DMS79 treated with DMSO at 0.1 percent for 48 hours (cell line): ENCODE measurements at regions not wholly inside any gene's neighbourhood (a gene's known extent, or its start where the extent isn't known, plus 50 kb on each side); places are given as distances from the start of the nearest gene placed in this dataset.
"Not testable (repeated sequence)": the region's sequence is repeated elsewhere in the genome, so short reads cannot be mapped to it uniquely, and the experiment has no call there.

Experiments used
- DNase-seq: peaks from one replicate; lab custom pipeline; 2025; lab: John Stamatoyannopoulos, UW

DNA sequence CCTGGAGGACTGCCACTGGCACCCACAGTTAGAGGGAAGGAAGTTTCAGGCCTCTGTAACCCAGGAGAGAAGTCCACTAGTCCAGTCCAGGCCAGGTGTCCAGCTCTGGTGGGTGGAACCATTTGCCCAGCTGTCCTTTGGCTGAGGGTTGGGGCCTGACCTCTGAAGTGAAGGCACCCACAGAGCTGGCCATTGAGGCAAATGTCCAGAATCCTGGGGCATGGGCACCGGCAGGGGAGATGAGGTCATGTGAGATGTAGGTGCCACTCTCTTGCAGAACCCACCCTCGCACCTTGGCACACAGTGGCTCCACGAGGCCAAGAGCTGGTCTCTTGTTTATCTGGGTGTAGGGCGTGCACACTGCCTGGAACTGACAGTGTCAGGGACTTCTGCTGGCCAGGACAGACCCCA is 162.8 kb downstream of the SMAD6 start:
- DNase-seq = no peak

DNA sequence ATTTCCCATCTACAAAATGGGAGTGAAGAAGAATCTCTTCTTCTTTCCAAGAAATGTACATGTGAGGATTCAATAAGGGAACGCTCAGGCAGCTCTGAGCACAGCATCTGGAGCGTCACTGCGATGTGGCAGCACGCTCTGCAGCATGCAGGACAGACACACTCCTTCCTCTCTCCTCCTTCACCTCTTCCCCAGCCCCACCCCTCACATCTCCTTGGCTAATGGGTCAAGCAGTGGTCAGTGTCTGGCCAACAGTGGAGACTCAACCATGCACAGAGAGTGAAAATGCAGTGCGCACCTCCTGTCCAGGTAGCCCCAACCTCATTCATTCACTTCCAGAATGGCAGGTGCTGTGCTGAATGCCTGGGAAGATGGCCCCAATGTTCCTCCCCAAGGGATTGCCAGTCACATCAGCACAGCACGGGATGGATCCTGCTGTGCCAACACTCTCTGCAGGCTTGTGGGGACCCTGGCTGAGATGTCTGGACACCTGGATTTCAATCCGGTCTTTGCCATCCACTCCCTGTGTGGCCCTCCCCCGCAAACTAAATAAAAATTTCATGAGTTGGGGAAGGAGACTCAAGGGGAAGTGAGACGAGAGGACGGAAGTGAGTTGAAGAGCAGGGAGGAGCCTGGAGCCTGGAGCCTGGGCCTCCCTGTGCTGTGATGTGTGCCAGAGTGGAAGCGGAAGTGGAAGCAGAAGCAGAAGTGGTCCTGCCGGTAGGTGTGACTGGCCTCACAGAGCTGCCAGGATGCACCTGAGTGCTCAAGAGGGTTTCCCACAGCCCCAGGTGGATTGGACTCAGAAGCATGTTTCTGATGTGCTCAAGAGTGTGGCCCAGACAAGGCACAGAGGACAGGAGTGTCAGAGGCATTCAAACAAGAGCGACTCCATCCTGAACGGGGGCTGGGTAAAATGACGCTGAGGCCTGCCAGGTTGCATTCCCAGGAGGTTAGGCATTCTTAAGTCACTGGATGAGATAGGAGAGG is 163.9 kb downstream of the SMAD6 start:
- DNase-seq = no peak

DNA sequence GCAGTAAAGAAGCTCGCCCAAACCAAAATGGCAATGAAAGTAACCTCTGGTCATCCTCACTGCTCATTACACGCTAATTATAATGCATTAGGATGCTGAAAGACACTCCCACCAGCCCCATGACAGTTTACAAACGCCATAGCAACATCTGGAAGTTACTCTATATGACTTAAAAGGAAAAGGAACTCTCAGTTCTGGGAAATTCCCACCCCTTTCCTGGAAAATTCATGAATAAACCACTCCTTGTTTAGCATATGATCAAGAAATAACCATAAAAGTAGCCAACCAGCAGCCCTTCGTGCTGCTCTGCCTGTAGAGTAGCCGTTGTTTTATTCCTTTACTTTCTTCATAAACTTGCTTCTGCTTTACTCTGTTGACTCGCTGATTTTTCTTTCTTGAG is 164.6 kb downstream of the SMAD6 start:
- no peak for DNase-seq

DNA sequence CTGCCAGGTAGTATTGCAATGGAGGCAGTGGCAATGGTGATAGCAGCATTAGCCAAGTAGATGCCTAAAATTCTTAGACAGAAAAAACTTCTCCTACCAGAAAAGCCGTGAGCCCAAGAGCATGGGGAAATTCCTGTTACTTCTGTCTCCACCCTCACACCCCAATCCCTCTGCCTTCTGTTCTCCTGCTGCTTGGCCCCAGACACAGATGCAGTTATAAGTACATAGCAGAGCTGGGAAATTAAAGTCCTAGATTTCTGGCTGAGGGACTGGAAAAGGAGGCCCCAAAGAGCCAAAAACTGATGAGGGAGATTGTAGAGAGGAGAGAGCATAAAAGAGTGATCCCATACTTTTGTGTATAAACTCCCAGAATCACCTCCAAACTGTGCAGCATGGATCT is 166.9 kb downstream of the SMAD6 start:
- DNase-seq = no peak

DNA sequence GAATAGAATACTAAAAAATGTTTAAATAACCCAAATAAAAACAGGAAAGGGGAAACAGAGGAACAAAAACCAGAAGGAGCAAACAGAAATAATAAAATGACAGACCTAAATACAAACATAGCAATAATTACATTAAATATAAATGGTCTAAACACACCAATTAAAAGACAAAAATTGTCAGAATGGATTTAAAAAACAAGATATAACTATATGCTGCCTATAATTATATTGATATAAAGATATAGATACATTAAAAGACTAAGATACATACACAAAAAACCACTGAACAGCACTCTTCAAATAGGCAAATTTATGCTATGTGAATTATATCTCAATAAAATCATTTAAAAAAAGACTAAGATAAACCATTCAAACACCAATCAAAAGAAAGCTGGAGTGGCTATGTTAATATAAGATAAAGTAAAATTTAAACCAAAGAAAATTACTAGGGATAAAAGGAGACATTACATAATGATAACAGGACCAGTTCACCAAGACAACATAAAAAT is 168.9 kb downstream of the SMAD6 start:
- DNase-seq = no peak

DNA sequence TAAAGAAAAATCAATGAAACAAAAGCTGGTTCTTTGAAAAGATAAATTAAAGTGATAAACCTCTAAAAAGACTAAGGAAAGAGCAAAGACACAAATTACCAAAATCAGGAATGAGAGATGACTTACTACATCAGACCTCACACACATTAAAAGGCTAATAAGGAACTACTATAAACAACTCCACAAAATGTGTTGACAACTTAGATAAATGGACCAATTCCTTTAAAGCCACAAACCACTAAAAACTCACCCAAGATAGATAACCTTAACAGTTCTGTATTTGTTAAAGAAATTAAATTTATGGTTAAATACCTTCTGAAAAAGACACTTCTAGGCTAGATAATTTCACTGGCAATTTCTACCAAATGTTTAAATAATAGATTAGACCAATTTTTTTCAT is 170.4 kb downstream of the SMAD6 start:
- no peak for DNase-seq

DNA sequence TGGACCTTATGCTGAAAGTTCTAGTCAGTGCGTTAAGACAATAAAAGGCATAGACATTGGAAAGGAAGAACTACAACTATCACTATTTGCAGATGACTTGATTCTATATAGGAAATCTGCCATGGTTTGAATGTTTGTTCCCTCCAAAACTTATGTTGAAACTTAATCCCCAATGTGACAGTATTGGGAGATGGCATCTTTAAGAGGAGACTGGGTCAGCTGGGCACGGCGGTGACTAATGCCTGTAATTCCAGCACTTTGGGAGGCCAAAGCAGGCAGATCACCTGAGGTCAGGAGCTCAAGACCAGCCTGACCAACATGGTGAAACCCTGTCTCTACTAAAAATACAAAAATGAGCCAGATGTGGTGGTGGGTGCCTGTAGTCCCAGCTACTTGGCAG is 171.3 kb downstream of the SMAD6 start:
- not testable (repeated sequence) for DNase-seq

DNA sequence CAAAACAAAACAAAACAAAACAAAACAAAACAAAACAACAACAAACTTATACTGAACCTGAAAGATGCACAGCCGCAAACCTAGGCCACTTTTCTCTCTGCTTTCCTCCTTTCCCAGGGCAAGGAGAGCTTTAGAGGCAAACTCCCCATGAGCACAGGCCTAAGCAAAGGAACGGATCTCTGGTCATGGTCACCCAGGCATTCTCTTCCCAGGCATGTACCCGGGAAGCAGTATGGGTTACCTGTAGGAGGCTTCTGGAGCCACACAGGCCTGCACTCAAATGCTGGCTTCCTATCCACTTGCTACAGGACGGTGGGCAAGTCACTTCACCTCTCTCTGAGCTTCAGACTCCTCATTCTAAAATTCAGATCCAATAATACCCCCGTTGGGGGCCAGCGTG is 171.8 kb downstream of the SMAD6 start:
- no peak for DNase-seq

DNA sequence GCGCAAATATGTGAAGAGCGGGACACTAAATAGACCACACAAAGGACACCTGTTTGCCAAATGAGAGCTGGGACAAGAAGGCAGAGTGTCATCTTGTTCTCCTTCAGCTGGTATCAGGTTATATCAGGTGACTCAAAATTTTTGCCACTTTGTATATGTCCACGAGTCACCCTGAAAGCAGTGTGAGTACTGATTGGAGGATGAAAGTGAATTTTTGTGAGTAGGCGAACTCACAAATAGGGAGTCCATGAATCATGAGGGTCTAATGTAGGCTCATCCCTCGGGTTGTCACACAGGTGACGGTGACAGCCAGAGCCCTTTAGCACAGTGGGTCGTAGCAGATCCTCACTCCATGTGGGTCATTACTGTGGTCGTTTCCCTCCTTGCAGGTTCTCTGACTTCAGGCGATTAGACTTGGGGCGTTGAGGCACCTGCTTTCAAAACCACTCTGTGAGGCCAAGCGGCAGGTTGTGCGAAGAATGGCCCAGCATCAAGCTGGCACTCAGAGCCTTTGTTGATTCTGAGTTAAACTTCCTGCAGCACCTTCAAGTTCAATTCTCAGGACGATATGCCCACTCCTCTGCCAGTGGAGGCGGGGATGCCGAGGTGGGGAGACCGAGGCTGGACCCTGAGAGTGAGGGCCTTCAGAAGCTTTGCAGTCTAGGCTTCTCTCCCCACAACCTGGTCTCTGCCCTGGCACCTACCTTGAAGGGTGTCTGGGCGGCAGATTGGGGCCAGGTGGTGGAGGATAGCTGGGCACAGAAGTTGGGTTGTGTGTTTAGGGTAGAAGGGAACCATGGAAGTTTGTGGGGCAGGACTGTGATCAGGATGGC is 173.8 kb downstream of the SMAD6 start:
- no peak for DNase-seq

DNA sequence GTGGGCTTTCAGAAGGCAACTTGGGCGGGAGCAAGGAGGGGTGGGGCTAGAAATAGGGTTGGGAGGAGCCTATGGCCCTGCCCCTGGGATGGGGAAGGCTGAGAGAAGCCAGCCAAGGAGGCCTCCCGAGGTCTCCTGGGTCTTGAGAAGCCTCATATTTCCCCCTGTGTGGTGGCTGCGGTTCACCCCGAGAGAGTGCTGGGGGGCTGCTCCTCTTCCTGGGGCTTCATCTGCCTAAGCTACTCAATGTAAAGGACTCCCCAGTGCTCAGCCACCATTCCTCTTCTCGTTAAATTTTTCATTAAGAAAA is 174.3 kb downstream of the SMAD6 start:
- no peak for DNase-seq

DNA sequence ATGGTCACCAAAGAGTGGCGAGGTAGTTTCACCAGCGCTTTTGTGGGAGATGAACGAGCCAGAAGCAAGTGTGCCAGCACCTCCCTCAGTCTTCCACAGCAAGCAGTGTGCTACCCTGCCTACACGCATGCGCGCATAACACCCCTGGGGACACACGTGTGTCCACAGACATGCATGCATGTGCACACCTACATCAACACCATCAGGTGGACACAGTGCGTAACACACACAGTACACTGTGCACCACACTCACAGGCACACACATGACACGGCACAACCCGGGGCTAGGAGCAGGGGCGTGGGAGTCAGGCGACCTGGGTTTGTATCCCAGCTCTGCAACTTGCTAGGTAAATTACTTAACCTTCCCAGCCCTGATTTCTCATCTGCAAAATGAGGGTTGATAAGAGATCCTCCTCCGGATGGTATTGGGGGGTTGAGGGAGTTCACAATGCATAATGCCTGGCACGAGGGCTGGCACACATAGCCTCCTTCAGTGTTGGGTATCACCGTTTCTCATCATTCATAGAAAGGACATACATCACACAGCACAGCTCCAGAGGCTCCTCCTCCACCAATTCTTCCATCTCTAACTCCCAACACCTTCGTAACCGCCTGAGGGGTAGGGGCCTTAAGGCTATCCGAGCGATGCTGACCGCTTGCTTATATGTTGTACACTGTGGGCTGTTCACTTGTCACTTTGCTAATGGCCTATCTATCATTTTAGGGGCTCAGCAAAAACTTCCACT is 174.9 kb downstream of the SMAD6 start:
- DNase-seq = no peak

DNA sequence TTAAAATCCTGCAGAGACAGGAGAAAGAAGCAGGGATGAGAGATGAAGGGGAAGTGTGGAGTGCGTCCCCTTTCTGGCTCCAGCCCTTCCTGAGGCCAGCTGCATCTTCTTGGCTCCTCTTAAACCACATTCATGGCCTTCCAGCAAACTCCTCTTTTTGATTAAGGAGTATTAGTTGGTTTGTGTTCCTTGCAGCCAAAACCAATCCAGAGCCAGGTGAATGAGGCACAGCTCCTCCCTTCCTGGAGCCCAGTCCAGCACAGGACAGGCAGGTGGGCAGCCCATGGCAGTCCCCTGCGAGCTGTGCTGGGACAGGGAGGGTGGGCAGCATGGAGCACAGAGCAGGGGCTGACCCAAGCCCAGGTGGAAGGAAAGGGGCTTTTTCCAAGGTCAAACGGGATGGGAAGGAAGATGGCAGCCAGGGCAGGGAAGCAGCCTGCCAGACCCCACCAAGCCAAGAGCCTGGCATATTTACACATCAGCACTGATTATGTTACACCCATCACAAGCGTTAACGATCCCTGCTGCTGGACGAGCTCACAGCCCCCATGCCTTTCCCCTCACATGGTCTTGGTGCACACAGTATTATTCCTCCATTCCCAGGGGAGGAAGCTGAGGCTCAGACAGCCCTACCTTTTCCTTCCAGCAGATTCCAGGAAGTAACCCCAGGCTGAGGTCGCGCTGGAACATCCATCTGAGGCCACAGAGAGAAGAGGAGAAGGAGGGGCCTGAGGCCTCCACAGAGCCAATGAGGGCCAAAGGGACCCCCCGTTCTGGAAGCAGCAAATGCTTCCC is 175.6 kb downstream of the SMAD6 start:
- DNase-seq = no peak

DNA sequence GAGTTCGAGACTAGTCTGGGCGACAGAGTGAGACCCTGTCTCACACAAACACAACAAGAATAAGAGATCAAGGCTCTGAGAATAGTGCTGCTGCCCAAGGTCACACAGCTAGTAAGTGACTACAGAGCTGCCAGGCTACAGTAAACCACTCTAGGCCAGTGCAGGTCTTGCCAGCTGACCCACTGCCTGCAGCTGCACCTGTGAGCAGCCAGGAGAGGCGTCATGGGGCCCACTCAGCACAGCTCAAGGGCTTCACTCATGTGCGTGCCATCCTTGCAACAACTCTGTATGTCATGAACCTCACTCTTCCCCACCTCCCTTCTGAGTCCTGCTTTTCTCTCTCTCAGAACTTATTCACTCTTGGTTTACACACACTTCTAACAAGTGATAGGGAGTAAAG is 176.7 kb downstream of the SMAD6 start:
- DNase-seq = no peak

DNA sequence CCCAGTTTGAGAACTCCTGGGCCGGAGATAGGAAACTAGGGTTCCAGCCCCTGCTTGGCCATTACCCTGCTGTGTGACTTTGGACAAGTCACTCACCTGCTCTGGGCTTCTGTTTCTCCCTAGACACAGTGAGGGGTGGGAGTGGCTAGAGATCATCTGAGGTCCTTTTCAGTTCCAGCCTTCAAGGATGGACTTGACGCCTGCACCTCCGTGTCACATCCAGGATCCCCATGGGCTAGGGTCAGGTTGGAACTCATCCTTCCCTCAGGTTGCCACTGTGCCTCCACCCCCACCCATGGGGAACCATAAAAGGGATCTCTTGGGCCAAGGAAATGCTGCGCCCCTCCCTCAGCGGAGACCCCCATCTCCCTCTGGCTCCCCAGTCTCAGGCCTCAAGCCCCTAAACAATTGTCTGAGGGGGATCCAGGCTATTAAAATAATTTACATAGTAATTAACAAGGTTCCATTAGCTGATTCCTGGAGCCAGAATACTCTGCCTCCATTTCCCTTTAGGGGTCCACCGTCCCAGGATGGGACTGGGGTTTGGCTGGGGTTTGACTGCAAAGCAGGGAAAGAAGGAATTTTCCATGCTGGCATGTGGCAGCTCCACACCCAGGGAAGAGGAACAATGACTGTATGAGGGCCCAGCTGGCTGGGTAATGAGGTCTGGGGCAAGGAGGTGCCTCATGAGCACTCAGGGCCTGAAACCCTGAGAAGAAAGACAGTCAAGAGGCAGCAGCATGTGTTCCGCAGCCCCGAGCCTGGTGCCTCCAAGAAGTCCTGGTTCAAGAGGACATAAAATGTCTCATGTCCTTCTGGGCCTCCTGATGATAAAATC is 177.7 kb downstream of the SMAD6 start:
- no peak for DNase-seq

DNA sequence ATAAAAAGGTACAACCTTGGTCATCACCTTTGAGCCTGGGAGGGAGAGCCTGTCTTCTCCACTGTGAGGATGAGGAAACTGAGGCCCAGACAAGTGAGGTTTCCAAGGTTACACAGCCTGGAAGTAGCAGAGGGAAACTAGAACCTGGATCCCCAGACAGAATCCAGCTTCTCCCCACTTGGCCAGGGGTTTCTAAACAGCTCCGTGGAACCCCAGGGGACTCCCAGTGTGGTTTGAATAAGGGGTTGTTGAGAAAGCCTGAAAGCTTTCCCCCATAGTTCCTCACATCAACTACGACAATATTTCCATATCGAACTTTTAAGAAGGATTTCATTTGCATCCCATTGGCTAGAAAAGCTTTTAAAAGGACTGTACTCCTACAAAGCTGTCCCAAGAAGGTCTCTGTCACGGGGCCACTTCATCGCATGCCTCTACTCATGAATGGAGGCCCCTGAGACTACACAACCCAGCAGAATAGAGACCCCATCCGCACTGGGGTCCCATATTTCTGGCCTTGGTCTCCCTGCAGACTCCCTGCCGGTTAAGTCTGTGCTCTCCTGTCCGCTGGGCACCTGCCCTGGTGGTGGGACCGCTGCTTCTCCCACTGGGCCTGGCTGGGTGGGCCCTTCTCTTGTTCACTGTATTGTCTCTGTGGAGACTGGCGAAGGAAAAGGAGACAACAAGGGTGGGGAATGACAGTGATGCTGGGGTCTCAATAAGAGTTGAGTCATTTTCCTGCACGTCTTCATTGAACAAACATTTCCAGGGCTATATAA is 178.5 kb downstream of the SMAD6 start:
- no peak for DNase-seq

DNA sequence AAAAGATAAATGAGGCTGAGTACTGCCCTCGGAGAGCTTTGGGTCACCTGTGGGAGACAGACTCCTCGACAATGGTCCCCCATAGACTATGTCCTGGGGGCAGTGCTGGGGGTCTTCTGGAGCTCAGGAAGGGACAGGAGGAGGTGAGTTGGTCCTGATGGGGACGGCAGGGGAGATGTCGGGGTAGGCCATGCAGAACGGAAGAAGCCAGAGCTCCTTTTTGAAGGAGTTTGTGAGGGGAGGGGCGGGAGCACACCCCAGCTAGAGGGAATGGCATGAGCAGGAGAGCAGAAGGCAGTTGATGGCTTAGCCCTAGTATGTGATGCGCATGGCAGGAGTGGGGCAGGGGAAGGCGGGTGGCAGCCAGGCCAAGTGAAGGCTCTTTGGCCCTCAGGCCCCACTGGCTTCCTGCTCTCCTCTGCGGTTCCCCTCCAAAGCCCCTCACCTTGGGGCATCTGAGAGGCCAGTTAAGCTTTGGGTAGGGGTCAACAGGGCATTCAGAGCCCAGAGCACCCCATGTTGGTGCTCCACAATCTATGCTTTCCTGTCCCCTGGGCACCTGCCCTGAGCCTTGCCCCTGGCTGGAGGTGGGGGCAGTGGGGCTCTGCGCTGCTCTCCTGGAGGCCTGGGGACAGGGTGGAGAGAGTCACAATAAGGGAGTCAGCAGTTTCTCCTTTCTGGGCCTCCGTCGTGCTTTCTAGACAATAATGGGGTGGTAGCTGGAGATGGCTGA is 179.3 kb downstream of the SMAD6 start:
- DNase-seq = no peak

DNA sequence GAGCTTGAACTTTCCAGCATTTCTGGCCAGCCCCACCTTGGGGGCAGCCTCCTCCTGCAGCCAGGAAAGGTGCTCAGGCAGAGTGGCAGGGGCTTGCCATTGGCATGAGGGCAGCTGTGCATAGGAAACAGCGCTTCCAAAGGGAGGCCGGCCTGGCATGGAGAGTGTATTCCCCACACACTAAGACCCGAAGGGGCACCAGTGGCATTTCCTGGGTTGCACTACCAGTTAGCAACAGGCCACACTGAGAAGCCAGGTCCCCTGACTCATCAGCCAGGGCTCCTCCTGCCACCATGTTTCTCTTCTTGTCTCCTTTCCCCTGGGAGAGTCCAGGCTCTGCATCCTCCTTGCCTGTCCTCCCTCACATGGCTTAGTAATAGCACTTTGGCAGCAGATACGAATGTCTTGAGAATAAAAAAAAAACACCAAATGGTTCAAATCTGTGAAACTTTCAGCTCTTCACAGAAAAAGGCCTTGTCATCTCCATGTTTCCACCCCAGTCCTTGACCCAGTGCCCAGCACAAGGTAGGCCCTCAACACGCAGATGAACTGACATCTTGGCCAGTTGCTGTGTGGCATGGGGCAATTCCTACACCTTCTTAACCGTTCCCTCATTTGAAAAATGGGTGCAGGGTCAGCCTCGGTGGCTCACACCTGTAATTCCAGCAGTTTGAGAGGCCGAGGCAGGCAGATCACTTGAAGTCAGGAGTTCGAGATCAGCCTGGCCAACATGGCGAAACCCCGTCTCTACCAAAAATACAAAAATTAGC is 180.4 kb downstream of the SMAD6 start:
- no peak for DNase-seq

DNA sequence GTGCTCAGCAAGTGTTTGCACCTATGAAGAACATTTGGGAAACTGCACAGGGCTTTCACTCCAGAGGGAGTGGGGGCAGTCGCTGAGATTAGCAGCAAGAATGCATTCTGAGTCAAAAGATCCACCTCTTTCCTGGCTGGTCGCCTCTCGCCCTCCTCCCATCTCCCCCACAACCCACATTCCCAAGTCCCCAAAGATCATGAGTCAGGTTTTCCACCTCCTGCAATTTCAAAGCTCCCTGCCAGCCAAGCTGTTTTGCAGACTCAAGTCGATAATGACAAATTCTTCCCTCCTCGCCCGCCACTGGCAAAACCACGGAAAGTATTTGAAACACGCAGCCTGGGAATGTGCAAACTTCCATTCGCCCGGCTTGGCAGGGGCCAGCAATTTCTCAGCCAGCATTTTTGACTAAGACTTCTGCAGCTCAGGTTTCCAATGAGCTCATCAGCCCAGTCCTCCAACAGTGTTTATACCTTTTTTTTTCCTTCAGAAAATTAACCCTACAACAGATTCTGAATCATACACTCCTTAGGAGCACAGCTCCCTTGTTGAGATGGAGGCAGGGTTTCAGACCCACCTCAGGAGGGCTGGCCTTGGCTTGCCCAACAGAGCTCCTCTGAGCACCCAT is 181.4 kb downstream of the SMAD6 start:
- DNase-seq = peak; percentile 30
